ENCODE measurements at regions not wholly inside any gene's neighbourhood (a gene's known extent, or its start where the extent isn't known, plus 50 kb on each side); places are given as distances from the start of the nearest gene placed in this dataset.

DNA sequence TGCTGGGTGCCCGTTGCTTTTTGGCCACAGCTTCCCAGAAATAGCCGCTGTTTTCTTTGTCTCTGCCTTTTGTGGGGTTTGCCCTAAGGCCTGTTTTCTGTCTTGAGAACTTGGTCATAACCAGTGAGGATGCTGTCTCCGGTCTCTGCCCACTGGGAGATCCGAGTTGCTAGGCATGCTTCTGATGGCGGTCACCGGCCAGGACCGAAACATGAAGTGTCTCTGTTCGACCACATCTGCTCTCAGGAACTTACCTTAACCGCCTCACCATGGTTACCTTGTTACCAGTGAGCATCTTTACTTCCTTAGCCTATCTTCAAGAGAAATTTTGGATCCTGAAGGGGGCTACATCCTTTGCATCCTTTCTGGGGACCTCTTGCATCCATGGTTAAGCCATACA, 91.9 kb downstream of the RTP5 start:
- ChIA-PET POLR2A (no interaction called here), CTCF (no interaction called here)
- H3K27ac ChIP-seq (ENCODE audit: low read depth in 1 of 2, low read length in 2 of 2) = no peak overlapping the region
- no peak overlapping the region for H3K27ac Mint-ChIP-seq
- intact Hi-C loops (cut with DNase I, micrococcal nuclease) = no loop called here
- peaks cover 17% of the 10 kb centered on the region for H3K36me3 Mint-ChIP-seq (ENCODE audit: low read depth)
- DNase-seq = no peak
- peaks cover 26% of the 10 kb centered on the region for H3K4me1 Mint-ChIP-seq (ENCODE audit: low read depth)
- no peak for ATAC-seq (ENCODE audit: poor library complexity)
- no peaks in the 10 kb centered on the region for H3K9me3 Mint-ChIP-seq
- H3K9me3 ChIP-seq (ENCODE audit: control insufficient read depth in 1 of 2, insufficient read depth in 1 of 2, low read length in 2 of 2) = peaks cover 0 to 4% of the 10 kb centered on the region in 2 experiments
- H3K4me3 ChIP-seq (ENCODE audit: low read length) = no peak overlapping the region
- no peaks in the 10 kb centered on the region for H3K27me3 Mint-ChIP-seq
- no peaks in the 10 kb centered on the region for H3K27me3 ChIP-seq (ENCODE audit: control insufficient read depth in 1 of 2, insufficient read depth in 2 of 2, low read length in 2 of 2)
- H3K36me3 ChIP-seq (ENCODE audit: insufficient read depth, low read length) = peaks cover 10% of the 10 kb centered on the region
- TF ChIP-seq, protein P1, sequence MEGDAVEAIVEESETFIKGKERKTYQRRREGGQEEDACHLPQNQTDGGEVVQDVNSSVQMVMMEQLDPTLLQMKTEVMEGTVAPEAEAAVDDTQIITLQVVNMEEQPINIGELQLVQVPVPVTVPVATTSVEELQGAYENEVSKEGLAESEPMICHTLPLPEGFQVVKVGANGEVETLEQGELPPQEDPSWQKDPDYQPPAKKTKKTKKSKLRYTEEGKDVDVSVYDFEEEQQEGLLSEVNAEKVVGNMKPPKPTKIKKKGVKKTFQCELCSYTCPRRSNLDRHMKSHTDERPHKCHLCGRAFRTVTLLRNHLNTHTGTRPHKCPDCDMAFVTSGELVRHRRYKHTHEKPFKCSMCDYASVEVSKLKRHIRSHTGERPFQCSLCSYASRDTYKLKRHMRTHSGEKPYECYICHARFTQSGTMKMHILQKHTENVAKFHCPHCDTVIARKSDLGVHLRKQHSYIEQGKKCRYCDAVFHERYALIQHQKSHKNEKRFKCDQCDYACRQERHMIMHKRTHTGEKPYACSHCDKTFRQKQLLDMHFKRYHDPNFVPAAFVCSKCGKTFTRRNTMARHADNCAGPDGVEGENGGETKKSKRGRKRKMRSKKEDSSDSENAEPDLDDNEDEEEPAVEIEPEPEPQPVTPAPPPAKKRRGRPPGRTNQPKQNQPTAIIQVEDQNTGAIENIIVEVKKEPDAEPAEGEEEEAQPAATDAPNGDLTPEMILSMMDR (IDR thresholded peaks at IDR 0.05) = no peak
- peaks cover 7% of the 10 kb centered on the region for H3K4me1 ChIP-seq (ENCODE audit: insufficient read depth, low read length)
- no peak overlapping the region for H3K4me3 Mint-ChIP-seq

DNA sequence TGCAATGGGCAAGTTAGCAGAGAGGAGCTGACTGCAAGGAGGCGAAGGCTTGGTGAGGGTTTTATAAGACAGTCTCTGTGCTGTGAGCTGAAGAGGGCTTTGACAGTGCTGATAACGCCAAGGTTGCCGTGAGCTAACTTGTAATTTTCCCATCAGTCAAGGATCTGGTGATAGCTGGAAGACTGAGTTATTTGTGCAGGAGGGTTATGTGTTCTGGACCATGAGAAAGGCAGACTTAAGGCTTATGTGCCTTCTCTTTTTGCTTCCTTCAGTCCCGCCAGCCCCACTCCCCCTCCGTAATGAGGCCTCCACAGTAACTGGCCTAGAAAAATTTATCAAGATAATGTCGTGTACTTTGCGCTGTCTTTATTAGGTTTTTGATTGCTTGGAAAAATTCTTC, 94.6 kb downstream of the RTP5 start:
- Histone ChIP-seq H3K4me1 (ENCODE audit: insufficient read depth, low read length) (peaks cover 7% of the 10 kb centered on the region), H3K9me3 (ENCODE audit: control insufficient read depth in 1 of 2, insufficient read depth in 1 of 2, low read length in 2 of 2) (no peaks in the 10 kb centered on the region), H3K4me3 (ENCODE audit: low read length) (no peak overlapping the region), H3K27ac (ENCODE audit: low read depth in 1 of 2, low read length in 2 of 2) (no peak overlapping the region), H3K27me3 (ENCODE audit: control insufficient read depth in 1 of 2, insufficient read depth in 2 of 2, low read length in 2 of 2) (no peaks in the 10 kb centered on the region), H3K36me3 (ENCODE audit: insufficient read depth, low read length) (peaks cover 9% of the 10 kb centered on the region)
- H3K9me3 Mint-ChIP-seq = no peaks in the 10 kb centered on the region
- peaks cover 32% of the 10 kb centered on the region for H3K4me1 Mint-ChIP-seq (ENCODE audit: low read depth)
- CTCF ChIA-PET = no interaction called here
- TF ChIP-seq, protein P1 (IDR thresholded peaks at IDR 0.05) = no peak
- peaks cover 10% of the 10 kb centered on the region for H3K36me3 Mint-ChIP-seq (ENCODE audit: low read depth)
- intact Hi-C loops (cut with DNase I, micrococcal nuclease) = no loop called here
- ATAC-seq (ENCODE audit: poor library complexity) (no peak), DNase-seq (no peak)
- no peak overlapping the region for H3K27ac Mint-ChIP-seq
- no peak overlapping the region for H3K4me3 Mint-ChIP-seq
- POLR2A ChIA-PET = no interaction called here
- no peaks in the 10 kb centered on the region for H3K27me3 Mint-ChIP-seq

DNA sequence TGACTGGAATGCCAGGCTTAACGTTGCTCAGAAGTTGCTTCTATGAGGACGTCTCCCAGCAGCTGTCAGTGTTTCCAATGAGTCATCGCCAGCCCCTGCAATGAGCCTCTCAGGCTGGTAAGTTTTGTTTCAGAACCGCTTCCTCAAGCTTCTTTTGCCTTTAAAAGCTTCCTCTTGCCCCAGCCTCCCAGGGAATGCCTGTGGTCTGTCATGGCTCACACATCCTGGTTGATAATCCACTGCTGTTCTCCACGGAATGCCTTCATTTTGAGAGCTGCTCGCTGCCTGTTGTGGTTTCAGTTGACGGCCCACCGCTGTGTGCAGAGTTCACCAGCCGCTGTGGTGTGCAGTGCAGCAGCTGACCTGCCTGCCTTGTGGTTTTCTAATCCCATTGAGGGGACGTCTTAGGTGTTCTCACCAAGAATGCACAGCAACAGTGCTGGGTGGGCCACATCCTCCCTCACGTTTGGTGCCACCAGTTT, 96.4 kb downstream of the RTP5 start:
- H3K4me1 ChIP-seq (ENCODE audit: insufficient read depth, low read length) = peaks cover 7% of the 10 kb centered on the region
- Mint-ChIP-seq H3K9me3 (no peaks in the 10 kb centered on the region), H3K36me3 (ENCODE audit: low read depth) (peaks cover 7% of the 10 kb centered on the region), H3K27me3 (no peaks in the 10 kb centered on the region), H3K27ac (peak overlapping the region; percentile 37), H3K4me3 (peak overlapping the region; percentile 42), H3K4me1 (ENCODE audit: low read depth) (peaks cover 32% of the 10 kb centered on the region)
- ChIA-PET CTCF (interaction anchor here (1.0 kb wide), 1 partner anchor 15 kb away, joined by 3 read pairs; no protein-coding TSS in a partner anchor), POLR2A (no interaction called here)
- H3K4me3 ChIP-seq (ENCODE audit: low read length) = peak overlapping the region; percentile 28
- peak in 13 of 14 experiments; percentile 7 to 70 (median 34) for DNase-seq
- peaks cover 7% of the 10 kb centered on the region for H3K36me3 ChIP-seq (ENCODE audit: insufficient read depth, low read length)
- H3K9me3 ChIP-seq (ENCODE audit: control insufficient read depth in 1 of 2, insufficient read depth in 1 of 2, low read length in 2 of 2) = no peaks in the 10 kb centered on the region
- intact Hi-C loops (cut with DNase I, micrococcal nuclease) = no loop called here
- H3K27ac ChIP-seq (ENCODE audit: low read depth in 1 of 2, low read length in 2 of 2) = no peak overlapping the region
- ATAC-seq (ENCODE audit: poor library complexity) = peak; percentile 76
- no peaks in the 10 kb centered on the region for H3K27me3 ChIP-seq (ENCODE audit: control insufficient read depth in 1 of 2, insufficient read depth in 2 of 2, low read length in 2 of 2)
- TF ChIP-seq, protein P1 (IDR thresholded peaks at IDR 0.05) = no peak

All from CD4-positive, alpha-beta T cell (primary cell).